H1 (cell line): ENCODE measurements at regions not wholly inside any gene's neighbourhood (a gene's known extent, or its start where the extent isn't known, plus 50 kb on each side); places are given as distances from the start of the nearest gene placed in this dataset.

Source experiments
- CTCF ChIA-PET: fragments of 300-600 bp; sonication (Branson Sonifier 250); formaldehyde crosslinking; loops from one replicate; lab custom pipeline; 2021; ENCODE audit not compliant: partially characterized antibody; lab: Charles Lee
- POLR2A ChIA-PET: fragments of 300-600 bp; sonication (Branson Sonifier 250); formaldehyde crosslinking; loops from one replicate; lab custom pipeline; 2021; ENCODE audit warnings: inconsistent platforms; ENCODE audit not compliant: partially characterized antibody; lab: Charles Lee
- DNase-seq, 2 experiments: peaks; one replicate each; pipeline versions ENCODE4 v3.0.0 to v3.0.0-alpha.2; 2010 to 2022; ENCODE audit warnings: low spot score in 2 of 2, low read depth in 1 of 2, mixed read lengths in 1 of 2
- FAIRE-seq: peaks from 2 replicates; lab custom pipeline; 2011; peaks lifted over from hg19 to GRCh38; lab: Jason Lieb, UNC
- H2AFZ ChIP-seq: 2 replicates; pipeline ENCODE4 v1.8.1; 2012; ENCODE audit warnings: low read length, inconsistent platforms
- H2AK5ac ChIP-seq: 2 replicates; pipeline ENCODE4 v1.6.1; 2013; ENCODE audit warnings: low read depth, low read length
- H2BK120ac ChIP-seq: replicated peaks from 2 replicates; pipeline ENCODE3; 2013; ENCODE audit warnings: low read depth, low read length, inconsistent platforms
- H2BK12ac ChIP-seq: 2 replicates; pipeline ENCODE4 v1.6.1; 2013; ENCODE audit warnings: low read depth, low read length
- H2BK15ac ChIP-seq: 2 replicates; pipeline ENCODE4 v1.6.1; 2013; ENCODE audit warnings: low read length
- H2BK20ac ChIP-seq: 2 replicates; pipeline ENCODE4 v1.6.1; 2013; ENCODE audit warnings: low read length
- H2BK5ac ChIP-seq: 2 replicates; pipeline ENCODE4 v1.6.1; 2013; ENCODE audit warnings: low read depth, low read length
- H3K14ac ChIP-seq: 2 replicates; pipeline ENCODE4 v1.6.1; 2013; ENCODE audit warnings: inconsistent platforms; ENCODE audit not compliant: insufficient read length
- H3K18ac ChIP-seq: 2 replicates; pipeline ENCODE4 v1.6.1; 2013; ENCODE audit warnings: low read length; ENCODE audit errors: extremely low read depth
- H3K23ac ChIP-seq: 2 replicates; pipeline ENCODE4 v1.6.1; 2013; ENCODE audit warnings: inconsistent platforms; ENCODE audit not compliant: insufficient read length
- H3K23me2 ChIP-seq: 2 replicates; pipeline ENCODE4 v1.6.1; 2013; ENCODE audit warnings: low read depth, low read length
- H3K27ac ChIP-seq: 2 replicates; pipeline ENCODE4 v1.6.1; 2011; ENCODE audit warnings: low read depth, low read length, inconsistent platforms
- H3K27me3 ChIP-seq, 4 experiments: replicated peaks in 1 of 4; 1 replicate in 1 of 4; 2 replicates in 3 of 4; pipeline versions ENCODE4 v1.6.1 to v1.8.1; 2011 to 2013; ENCODE audit warnings: low read length in 3 of 4, mild to moderate bottlenecking in 3 of 4, inconsistent platforms in 2 of 4, mixed read lengths in 2 of 4, moderate library complexity in 1 of 4; ENCODE audit not compliant: control insufficient read depth in 3 of 4, insufficient read depth in 3 of 4; ENCODE audit errors: extremely low read depth in 1 of 4
- H3K36me3 ChIP-seq, 4 experiments: 2 replicates each; pipeline versions ENCODE4 v1.6.1 to v1.8.1; 2011 to 2013; ENCODE audit warnings: mild to moderate bottlenecking in 4 of 4, low read length in 3 of 4, moderate library complexity in 2 of 4, control low read depth in 1 of 4, inconsistent platforms in 1 of 4; ENCODE audit not compliant: insufficient read depth in 4 of 4, control insufficient read depth in 2 of 4
- H3K4ac ChIP-seq: replicated peaks from 2 replicates; pipeline ENCODE3; 2013; ENCODE audit warnings: low read length, low read depth, mixed read lengths, inconsistent platforms; ENCODE audit not compliant: insufficient read length
- H3K4me1 ChIP-seq, 4 experiments: replicated peaks in 1 of 4; 1 replicate in 1 of 4; 2 replicates in 3 of 4; pipeline versions ENCODE4 v1.6.1 to v1.8.1; 2011 to 2013; ENCODE audit warnings: low read length in 3 of 4, inconsistent platforms in 2 of 4, mixed read lengths in 1 of 4; ENCODE audit not compliant: insufficient read depth in 4 of 4, control insufficient read depth in 3 of 4
- H3K4me2 ChIP-seq, 2 experiments: 2 replicates each; pipeline versions ENCODE4 v1.6.1 to v1.8.1; 2011 to 2013; ENCODE audit warnings: low read depth in 2 of 2, low read length in 2 of 2, control low read depth in 1 of 2, inconsistent platforms in 1 of 2, mild to moderate bottlenecking in 1 of 2; ENCODE audit not compliant: insufficient read depth in 1 of 2
- H3K4me3 ChIP-seq, 4 experiments: fragments of 200-600, 300-600 bp in 1 of 4; sonication (generic), shearing (Covaris generic), sonication (Bioruptor Twin) in 1 of 4; 2 replicates each; pipeline versions ENCODE4 v1.5.1 to v1.8.1; 2011 to 2016; ENCODE audit warnings: low read length in 4 of 4, low read depth in 3 of 4, control low read depth in 2 of 4, inconsistent platforms in 2 of 4, mild to moderate bottlenecking in 2 of 4, mixed read lengths in 1 of 4, moderate library complexity in 1 of 4; ENCODE audit not compliant: insufficient read depth in 2 of 4; ENCODE audit errors: extremely low read depth in 1 of 4
- H3K56ac ChIP-seq: replicated peaks from 2 replicates; pipeline ENCODE3; 2013; ENCODE audit warnings: low read depth, mild to moderate bottlenecking, mixed read lengths, low read length, inconsistent platforms; ENCODE audit not compliant: insufficient read length
- H3K79me1 ChIP-seq: 2 replicates; pipeline ENCODE4 v1.6.1; 2013; ENCODE audit warnings: low read depth, low read length, control low read depth
- H3K79me2 ChIP-seq, 2 experiments: 2 replicates each; pipeline versions ENCODE4 v1.6.1 to v1.8.1; 2012 to 2013; ENCODE audit warnings: low read length in 2 of 2, mild to moderate bottlenecking in 2 of 2, inconsistent platforms in 1 of 2; ENCODE audit not compliant: insufficient read depth in 2 of 2, control insufficient read depth in 1 of 2
- H3K9ac ChIP-seq, 4 experiments: replicated peaks in 1 of 4; 1 replicate in 1 of 4; 2 replicates in 3 of 4; pipeline versions ENCODE4 v1.6.1 to v1.8.1; 2011 to 2013; ENCODE audit warnings: low read depth in 3 of 4, low read length in 3 of 4, control low read depth in 2 of 4, mild to moderate bottlenecking in 2 of 4, moderate library complexity in 2 of 4, inconsistent platforms in 1 of 4; ENCODE audit errors: extremely low read depth in 1 of 4
- H3K9me3 ChIP-seq, 2 experiments: 2 replicates each; pipeline versions ENCODE4 v1.6.1 to v1.8.1; 2012 to 2013; ENCODE audit warnings: mild to moderate bottlenecking in 2 of 2, moderate library complexity in 2 of 2, control low read depth in 1 of 2, inconsistent platforms in 1 of 2, low read depth in 1 of 2, low read length in 1 of 2, mixed read lengths in 1 of 2; ENCODE audit not compliant: insufficient read depth in 2 of 2
- H4K20me1 ChIP-seq, 2 experiments: replicated peaks in 1 of 2; 2 replicates each; pipeline versions ENCODE3 to v1.8.1; 2011 to 2013; ENCODE audit warnings: inconsistent platforms in 2 of 2, low read length in 2 of 2, mild to moderate bottlenecking in 1 of 2; ENCODE audit not compliant: insufficient read depth in 2 of 2, control insufficient read depth in 1 of 2
- H4K5ac ChIP-seq: 2 replicates; pipeline ENCODE4 v1.6.1; 2013; ENCODE audit warnings: low read length, low read depth, mixed read lengths, inconsistent platforms; ENCODE audit not compliant: insufficient read length
- H4K8ac ChIP-seq: 2 replicates; pipeline ENCODE4 v1.8.0; 2013; ENCODE audit warnings: mild to moderate bottlenecking, moderate library complexity, low read length, inconsistent platforms; ENCODE audit not compliant: insufficient read depth; ENCODE audit errors: extremely low read depth
- H4K91ac ChIP-seq: replicated peaks from 2 replicates; pipeline ENCODE3; 2013; ENCODE audit warnings: low read length, mixed read lengths, inconsistent platforms; ENCODE audit not compliant: insufficient read length
- BACH1 ChIP-seq: IDR thresholded peaks from 2 replicates; pipeline ENCODE4 v1.6.1; 2012; ENCODE audit warnings: low read length, improper control_type of control experiment
- BRCA1 ChIP-seq: IDR thresholded peaks from 2 replicates; pipeline ENCODE4 v1.6.1; 2012; ENCODE audit warnings: low read depth, low read length, improper control_type of control experiment
- CBX8 ChIP-seq: fragments of 300-800, 300-1000 bp; sonication (generic); IDR thresholded peaks from 2 replicates; pipeline ENCODE4 v1.7.1; 2016; ENCODE audit warnings: low read depth, low read length, borderline replicate concordance
- CEBPB ChIP-seq: IDR thresholded peaks from 2 replicates; pipeline ENCODE4 v1.6.1; 2012; ENCODE audit warnings: low read depth, low read length
- CHD1 ChIP-seq: IDR thresholded peaks from 2 replicates; pipeline ENCODE4 v1.6.1; 2012; ENCODE audit warnings: low read depth, low read length, improper control_type of control experiment
- CTBP2 ChIP-seq: IDR thresholded peaks from 2 replicates; pipeline ENCODE4 v1.7.0; 2011; ENCODE audit warnings: borderline replicate concordance, mild to moderate bottlenecking, moderate library complexity, mixed read lengths, low read length; ENCODE audit not compliant: insufficient read depth, insufficient read length
- FOSL1 ChIP-seq: IDR thresholded peaks from 2 replicates; pipeline ENCODE4 v1.6.1; 2011; ENCODE audit warnings: mild to moderate bottlenecking, low read depth, low read length, moderate library complexity; ENCODE audit not compliant: insufficient read depth
- HDAC6 ChIP-seq: IDR thresholded peaks from one replicate; pipeline ENCODE4 v1.7.1; 2012; ENCODE audit warnings: low read depth, mild to moderate bottlenecking, inconsistent platforms, low read length, moderate library complexity
- RFX5 ChIP-seq: IDR thresholded peaks from 2 replicates; pipeline ENCODE4 v1.6.1; 2011; ENCODE audit warnings: low read depth, low read length, improper control_type of control experiment, borderline replicate concordance
- SIN3A ChIP-seq, 2 experiments: IDR thresholded peaks in 1 of 2; conservative IDR thresholded peaks in 1 of 2; 2 replicates each; pipeline ENCODE4 v1.6.1; 2011 to 2012; ENCODE audit warnings: low read length in 2 of 2, improper control_type of control experiment in 1 of 2, low read depth in 1 of 2, mild to moderate bottlenecking in 1 of 2
- SUZ12 ChIP-seq: fragments of 200-600 bp; sonication (generic); IDR thresholded peaks from 2 replicates; pipeline ENCODE4 v1.6.1; 2012; ENCODE audit warnings: mild to moderate bottlenecking, inconsistent platforms, low read length, moderate library complexity, mixed read lengths
- ZNF274 ChIP-seq: IDR thresholded peaks from 2 replicates; pipeline ENCODE4 v1.7.0; 2012; ENCODE audit warnings: low read length, borderline replicate concordance; ENCODE audit errors: extremely low read depth
- WGBS, 2 experiments: shearing (Covaris generic) in 1 of 2; methylation state at CpG; one replicate each; pipeline versions ENCODE4 v1.1.6 to v1.1.7; 2013 to 2015; ENCODE audit warnings: low lambda C conversion rate in 2 of 2, mixed read lengths in 2 of 2, inconsistent platforms in 1 of 2, low coverage in 1 of 2, missing lambda C conversion rate in 1 of 2; ENCODE audit not compliant: insufficient replicate concordance in 2 of 2, insufficient coverage in 1 of 2, insufficient read length in 1 of 2; ENCODE audit errors: extremely low coverage in 1 of 2, missing lambda C conversion rate in 1 of 2; 5-methylcytosine and 5-hydroxymethylcytosine counted together
- TF ChIP-seq, protein P1 (sequence below), 3 experiments: IDR thresholded peaks; 1 replicate in 2 of 3; 2 replicates in 1 of 3; pipeline versions ENCODE4 v1.5.1 to v1.6.1; 2011; ENCODE audit warnings: low read length in 3 of 3, mild to moderate bottlenecking in 3 of 3, inconsistent platforms in 2 of 3, low read depth in 1 of 3, moderate library complexity in 1 of 3; ENCODE audit not compliant: insufficient read depth in 1 of 3; ENCODE audit errors: control extremely low read depth in 1 of 3

DNA sequence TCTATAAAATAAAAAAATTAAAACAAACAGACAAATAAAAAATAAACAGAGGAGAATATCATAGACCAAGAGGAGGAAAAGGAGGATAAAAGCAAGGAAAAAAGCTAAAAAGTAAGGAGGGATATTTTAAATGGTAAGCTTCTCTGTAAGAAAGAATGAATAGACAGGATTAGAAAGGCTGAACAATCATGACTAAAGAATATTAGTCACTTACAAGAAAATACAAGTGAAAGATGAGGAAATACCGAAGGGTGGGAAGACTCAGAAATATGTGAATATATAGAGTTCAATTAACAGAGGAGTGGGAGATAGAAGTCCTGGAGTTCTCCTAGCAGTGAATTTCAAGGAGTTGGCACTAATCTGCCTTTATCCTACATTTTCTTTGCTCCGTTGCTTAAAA lies 162.6 kb downstream of the RTL3 start:
- H3K4me1 ChIP-seq = no peaks in the 10 kb centered on the region
- H2BK20ac ChIP-seq = no peak overlapping the region
- H4K20me1 ChIP-seq = no peaks in the 10 kb centered on the region
- no peaks in the 10 kb centered on the region for H3K79me1 ChIP-seq
- 85% methylated on average over 2 of the region's 2 CpGs; no CpG with 5 or more reads in 1 of the 2 experiments for WGBS, 2 experiments
- H3K56ac ChIP-seq = no peak overlapping the region
- H2BK12ac ChIP-seq = no peak overlapping the region
- FAIRE-seq (no peak), DNase-seq (no peak)
- no peak overlapping the region for H2BK15ac ChIP-seq
- no peak overlapping the region for H3K4me3 ChIP-seq
- no peak overlapping the region for H2AFZ ChIP-seq
- H4K91ac ChIP-seq = no peak overlapping the region
- ChIA-PET CTCF (no interaction called here), POLR2A (no interaction called here)
- H3K79me2 ChIP-seq = no peaks in the 10 kb centered on the region
- no peak overlapping the region for H2BK120ac ChIP-seq
- H3K27me3 ChIP-seq = no peaks in the 10 kb centered on the region
- H3K4me2 ChIP-seq = no peak overlapping the region
- no peak overlapping the region for H4K5ac ChIP-seq
- no peak overlapping the region for H2BK5ac ChIP-seq
- H3K9ac ChIP-seq = no peak overlapping the region
- no peak overlapping the region for H3K18ac ChIP-seq
- H2AK5ac ChIP-seq = no peak overlapping the region
- H3K14ac ChIP-seq = no peak overlapping the region
- H3K4ac ChIP-seq = no peak overlapping the region
- no peak overlapping the region for H4K8ac ChIP-seq
- no peak overlapping the region for H3K27ac ChIP-seq
- no peaks in the 10 kb centered on the region for H3K23me2 ChIP-seq
- H3K36me3 ChIP-seq = no peaks in the 10 kb centered on the region
- no peak overlapping the region for H3K23ac ChIP-seq
- no peaks in the 10 kb centered on the region for H3K9me3 ChIP-seq
- TF ChIP-seq ZNF274 = no peak
- no peak for TF ChIP-seq BRCA1
- no peak for TF ChIP-seq FOSL1
- no peak for TF ChIP-seq CBX8
- TF ChIP-seq CHD1 = no peak
- TF ChIP-seq, protein P1, sequence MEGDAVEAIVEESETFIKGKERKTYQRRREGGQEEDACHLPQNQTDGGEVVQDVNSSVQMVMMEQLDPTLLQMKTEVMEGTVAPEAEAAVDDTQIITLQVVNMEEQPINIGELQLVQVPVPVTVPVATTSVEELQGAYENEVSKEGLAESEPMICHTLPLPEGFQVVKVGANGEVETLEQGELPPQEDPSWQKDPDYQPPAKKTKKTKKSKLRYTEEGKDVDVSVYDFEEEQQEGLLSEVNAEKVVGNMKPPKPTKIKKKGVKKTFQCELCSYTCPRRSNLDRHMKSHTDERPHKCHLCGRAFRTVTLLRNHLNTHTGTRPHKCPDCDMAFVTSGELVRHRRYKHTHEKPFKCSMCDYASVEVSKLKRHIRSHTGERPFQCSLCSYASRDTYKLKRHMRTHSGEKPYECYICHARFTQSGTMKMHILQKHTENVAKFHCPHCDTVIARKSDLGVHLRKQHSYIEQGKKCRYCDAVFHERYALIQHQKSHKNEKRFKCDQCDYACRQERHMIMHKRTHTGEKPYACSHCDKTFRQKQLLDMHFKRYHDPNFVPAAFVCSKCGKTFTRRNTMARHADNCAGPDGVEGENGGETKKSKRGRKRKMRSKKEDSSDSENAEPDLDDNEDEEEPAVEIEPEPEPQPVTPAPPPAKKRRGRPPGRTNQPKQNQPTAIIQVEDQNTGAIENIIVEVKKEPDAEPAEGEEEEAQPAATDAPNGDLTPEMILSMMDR (IDR thresholded peaks at IDR 0.05; ENCODE audit: control extremely low read depth in 1 of 3, insufficient read depth in 1 of 3, low read depth in 1 of 3, low read length in 3 of 3) = no peak
- TF ChIP-seq SUZ12 = no peak
- no peak for TF ChIP-seq RFX5
- no peak for TF ChIP-seq HDAC6
- TF ChIP-seq SIN3A (conservative IDR thresholded peaks at IDR 0.05 in 1 of 2, IDR thresholded peaks at IDR 0.05 in 1 of 2; ENCODE audit: low read depth in 1 of 2, low read length in 2 of 2) = no peak
- no peak for TF ChIP-seq CEBPB
- no peak for TF ChIP-seq CTBP2
- TF ChIP-seq BACH1 = no peak
